ENCODE measurements at regions not wholly inside any gene's neighbourhood (a gene's known extent, or its start where the extent isn't known, plus 50 kb on each side); places are given as distances from the start of the nearest gene placed in this dataset.

- DNase-seq: no peak
Observed at GRCh38 chr7:8923164-8923806, 489.9 kb downstream of the NXPH1 start.

GRCh38 chr7:8931906-8932646, 498.7 kb downstream of the NXPH1 start:
- no peak for DNase-seq
- intact Hi-C loops (cut with DNase I, micrococcal nuclease): no loop called here
- ATAC-seq: no peak

More at GRCh38 chr7:8923164-8923806, 489.9 kb downstream of the NXPH1 start:
- intact Hi-C loops (cut with DNase I, micrococcal nuclease): no loop called here
- no peak for ATAC-seq

- intact Hi-C loops (cut with DNase I, micrococcal nuclease): no loop called here
- no peak for DNase-seq
Observed at GRCh38 chr7:8932751-8933150, 499.3 kb downstream of the NXPH1 start.

GRCh38 chr7:8937204-8937603, 503.8 kb downstream of the NXPH1 start:
- intact Hi-C loops (cut with DNase I, micrococcal nuclease): no loop called here
- no peak for ATAC-seq
- no peak for DNase-seq

More at GRCh38 chr7:8932751-8933150, 499.3 kb downstream of the NXPH1 start:
- no peak for ATAC-seq

- ATAC-seq (no peak), DNase-seq (no peak)
- intact Hi-C loops (cut with DNase I, micrococcal nuclease): no loop called here
Observed at GRCh38 chr7:8938044-8938805, 504.8 kb downstream of the NXPH1 start.

GRCh38 chr7:8939446-8939845, 506.0 kb downstream of the NXPH1 start:
- no peak for DNase-seq
- no peak for ATAC-seq

GRCh38 chr7:8963722-8964121, 530.3 kb downstream of the NXPH1 start:
- DNase-seq (no peak), ATAC-seq (no peak)
- intact Hi-C loops (cut with DNase I, micrococcal nuclease): no loop called here

More at GRCh38 chr7:8939446-8939845, 506.0 kb downstream of the NXPH1 start:
- intact Hi-C loops (cut with DNase I, micrococcal nuclease): no loop called here

GRCh38 chr7:8965177-8965576, 531.8 kb downstream of the NXPH1 start:
- no peak for ATAC-seq
- intact Hi-C loops (cut with DNase I, micrococcal nuclease): no loop called here

GRCh38 chr7:8973601-8974000, 540.2 kb downstream of the NXPH1 start:
- no peak for ATAC-seq
- intact Hi-C loops (cut with DNase I, micrococcal nuclease): no loop called here
- no peak for DNase-seq

More at GRCh38 chr7:8965177-8965576, 531.8 kb downstream of the NXPH1 start:
- no peak for DNase-seq

- DNase-seq (no peak), ATAC-seq (no peak)
- intact Hi-C loops (cut with DNase I, micrococcal nuclease): no loop called here
Observed at GRCh38 chr7:8975681-8976080, 542.3 kb downstream of the NXPH1 start.

- DNase-seq (no peak), ATAC-seq (no peak)
- intact Hi-C loops (cut with DNase I, micrococcal nuclease): no loop called here
Observed at GRCh38 chr7:8982338-8982992, 549.1 kb downstream of the NXPH1 start.

GRCh38 chr7:8985255-8985654, 551.8 kb downstream of the NXPH1 start:
- intact Hi-C loops (cut with DNase I, micrococcal nuclease): no loop called here
- DNase-seq (no peak), ATAC-seq (no peak)

GRCh38 chr7:8988267-8988666, 554.9 kb downstream of the NXPH1 start:
- DNase-seq: no peak
- intact Hi-C loops (cut with DNase I, micrococcal nuclease): no loop called here
- ATAC-seq: no peak

- no peak for ATAC-seq
Observed at GRCh38 chr7:8991159-8991558, 557.8 kb downstream of the NXPH1 start.

GRCh38 chr7:8998762-8999161, 565.4 kb downstream of the NXPH1 start:
- ATAC-seq: no peak
- no peak for DNase-seq

More at GRCh38 chr7:8991159-8991558, 557.8 kb downstream of the NXPH1 start:
- intact Hi-C loops (cut with DNase I, micrococcal nuclease): no loop called here
- DNase-seq: no peak

GRCh38 chr7:9013940-9014339, 580.5 kb downstream of the NXPH1 start:
- ATAC-seq (no peak), DNase-seq (no peak)
- intact Hi-C loops (cut with DNase I, micrococcal nuclease): no loop called here

More at GRCh38 chr7:8998762-8999161, 565.4 kb downstream of the NXPH1 start:
- intact Hi-C loops (cut with DNase I, micrococcal nuclease): no loop called here

GRCh38 chr7:9017286-9017685, 583.9 kb downstream of the NXPH1 start:
- intact Hi-C loops (cut with DNase I, micrococcal nuclease): no loop called here
- DNase-seq: no peak

GRCh38 chr7:9022456-9022855, 589.0 kb downstream of the NXPH1 start:
- ATAC-seq: no peak
- DNase-seq: no peak
- intact Hi-C loops (cut with DNase I, micrococcal nuclease): no loop called here

More at GRCh38 chr7:9017286-9017685, 583.9 kb downstream of the NXPH1 start:
- ATAC-seq: no peak

GRCh38 chr7:9023675-9024294, 590.4 kb downstream of the NXPH1 start:
- no peak for DNase-seq
- intact Hi-C loops (cut with DNase I, micrococcal nuclease): no loop called here

More at GRCh38 chr7:9023675-9024294, 590.4 kb downstream of the NXPH1 start:
- no peak for ATAC-seq

Measured in left colon (tissue), 2 donors.